GM21526 (cell line): ENCODE measurements at regions not wholly inside any gene's neighbourhood (a gene's known extent, or its start where the extent isn't known, plus 50 kb on each side); places are given as distances from the start of the nearest gene placed in this dataset.

Experiments used
- ATAC-seq: cut with Tn5 transposase; IDR thresholded peaks from one replicate; pipeline ENCODE4 v1.9.1; 2021; ENCODE audit warnings: moderate library complexity; ENCODE audit not compliant: unreplicated experiment, low FRiP score

- no peak for ATAC-seq
Observed at GRCh38 chr17:79332011-79332554, 257.5 kb downstream of the ENGASE start.

- no peak for ATAC-seq
Observed at GRCh38 chr17:79331492-79331891, 256.9 kb downstream of the ENGASE start.

GRCh38 chr17:79330696-79331095 lies 256.1 kb downstream of the ENGASE start:
- ATAC-seq = no peak

- no peak for ATAC-seq
Observed at GRCh38 chr17:79330229-79330628, 255.6 kb downstream of the ENGASE start.

GRCh38 chr17:79326814-79327213 lies 252.2 kb downstream of the ENGASE start:
- ATAC-seq = no peak

- no peak for ATAC-seq
Observed at GRCh38 chr17:79325709-79326430, 251.2 kb downstream of the ENGASE start.

GRCh38 chr17:79324194-79324593 lies 249.6 kb downstream of the ENGASE start:
- no peak for ATAC-seq

GRCh38 chr17:79323566-79323965 lies 248.9 kb downstream of the ENGASE start:
- no peak for ATAC-seq

GRCh38 chr17:79322211-79323123 lies 247.8 kb downstream of the ENGASE start:
- ATAC-seq = no peak

- ATAC-seq = no peak
Observed at GRCh38 chr17:79320331-79320730, 245.7 kb downstream of the ENGASE start.

GRCh38 chr17:79317916-79318315 lies 243.3 kb downstream of the ENGASE start:
- ATAC-seq = no peak

GRCh38 chr17:79316805-79317204 lies 242.2 kb downstream of the ENGASE start:
- ATAC-seq = no peak

GRCh38 chr17:79315358-79316105 lies 240.9 kb downstream of the ENGASE start:
- no peak for ATAC-seq

- ATAC-seq = no peak
Observed at GRCh38 chr17:79314617-79315357, 240.2 kb downstream of the ENGASE start.

GRCh38 chr17:79311373-79311772 lies 236.7 kb downstream of the ENGASE start:
- no peak for ATAC-seq

- no peak for ATAC-seq
Observed at GRCh38 chr17:79306424-79307318, 232.0 kb downstream of the ENGASE start.

- ATAC-seq = no peak
Observed at GRCh38 chr17:79305768-79306423, 231.3 kb downstream of the ENGASE start.

GRCh38 chr17:79305376-79305767 lies 230.7 kb downstream of the ENGASE start:
- no peak for ATAC-seq

GRCh38 chr17:79304884-79305283 lies 230.3 kb downstream of the ENGASE start:
- no peak for ATAC-seq
